ENCODE measurements at regions not wholly inside any gene's neighbourhood (a gene's known extent, or its start where the extent isn't known, plus 50 kb on each side); places are given as distances from the start of the nearest gene placed in this dataset.

DNA sequence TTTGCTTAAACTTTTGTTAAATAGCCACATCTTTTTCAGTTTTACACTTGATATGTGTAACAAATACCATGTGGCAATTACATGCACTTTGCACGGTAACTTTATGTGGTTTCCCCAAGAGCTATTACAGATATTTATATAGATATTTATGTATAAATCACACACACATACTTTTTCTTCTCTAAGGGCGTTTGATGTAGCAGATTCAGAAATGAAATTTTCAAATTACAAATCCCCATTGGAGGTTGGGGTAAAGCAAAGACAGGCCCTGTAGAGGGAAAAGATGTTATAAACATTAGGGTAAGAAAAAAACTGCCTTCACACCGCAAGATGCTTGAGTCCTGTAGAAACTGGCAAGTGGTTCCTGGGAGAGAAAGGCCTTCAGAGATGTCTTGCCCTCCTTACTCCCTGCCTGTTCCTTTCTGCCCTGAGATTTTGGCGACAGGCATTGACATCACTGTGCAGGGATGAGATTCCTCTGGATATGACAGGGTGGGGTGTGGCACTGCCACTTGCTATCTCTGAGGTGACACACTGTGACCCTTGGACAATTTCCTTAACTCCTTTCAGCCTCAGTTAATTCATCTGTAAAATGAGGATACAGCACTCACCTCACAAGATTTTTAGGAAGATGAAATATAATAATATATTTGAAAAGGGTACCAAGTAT is 177.9 kb upstream of the TUT7 start:
- Histone ChIP-seq H3K36me3 (ENCODE audit: control insufficient read depth, insufficient read depth, low read length) (no peaks in the 10 kb centered on the region), H2AFZ (ENCODE audit: low read length) (no peak overlapping the region), H3K27me3 (ENCODE audit: control insufficient read depth, insufficient read depth, low read length) (no peaks in the 10 kb centered on the region), H3K4me2 (ENCODE audit: extremely low read depth, insufficient read depth, low read length) (no peak overlapping the region), H3K9me3 (ENCODE audit: control insufficient read depth, insufficient read depth, low read depth, low read length) (no peaks in the 10 kb centered on the region), H4K20me1 (ENCODE audit: control insufficient read depth, extremely low read depth, insufficient read depth, low read length) (no peaks in the 10 kb centered on the region), H3K27ac (ENCODE audit: insufficient read depth, low read length) (no peak overlapping the region), H3K79me2 (ENCODE audit: control insufficient read depth, insufficient read depth, low read length) (no peaks in the 10 kb centered on the region), H3K4me1 (ENCODE audit: control insufficient read depth, extremely low read depth, insufficient read depth, low read length) (no peaks in the 10 kb centered on the region), H3K9ac (ENCODE audit: insufficient read depth, low read length) (no peak overlapping the region), H3K4me3 (replicated peaks in 1 of 4; ENCODE audit: control extremely low read depth in 1 of 4, insufficient read depth in 1 of 4, low read depth in 3 of 4, low read length in 4 of 4) (no peak overlapping the region)
- DNase-seq (ENCODE audit: low read depth in 2 of 2): no peak
- TF ChIP-seq, protein P1, sequence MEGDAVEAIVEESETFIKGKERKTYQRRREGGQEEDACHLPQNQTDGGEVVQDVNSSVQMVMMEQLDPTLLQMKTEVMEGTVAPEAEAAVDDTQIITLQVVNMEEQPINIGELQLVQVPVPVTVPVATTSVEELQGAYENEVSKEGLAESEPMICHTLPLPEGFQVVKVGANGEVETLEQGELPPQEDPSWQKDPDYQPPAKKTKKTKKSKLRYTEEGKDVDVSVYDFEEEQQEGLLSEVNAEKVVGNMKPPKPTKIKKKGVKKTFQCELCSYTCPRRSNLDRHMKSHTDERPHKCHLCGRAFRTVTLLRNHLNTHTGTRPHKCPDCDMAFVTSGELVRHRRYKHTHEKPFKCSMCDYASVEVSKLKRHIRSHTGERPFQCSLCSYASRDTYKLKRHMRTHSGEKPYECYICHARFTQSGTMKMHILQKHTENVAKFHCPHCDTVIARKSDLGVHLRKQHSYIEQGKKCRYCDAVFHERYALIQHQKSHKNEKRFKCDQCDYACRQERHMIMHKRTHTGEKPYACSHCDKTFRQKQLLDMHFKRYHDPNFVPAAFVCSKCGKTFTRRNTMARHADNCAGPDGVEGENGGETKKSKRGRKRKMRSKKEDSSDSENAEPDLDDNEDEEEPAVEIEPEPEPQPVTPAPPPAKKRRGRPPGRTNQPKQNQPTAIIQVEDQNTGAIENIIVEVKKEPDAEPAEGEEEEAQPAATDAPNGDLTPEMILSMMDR (conservative IDR thresholded peaks at IDR 0.05 in 1 of 2, IDR thresholded peaks at IDR 0.05 in 1 of 2; ENCODE audit: low read depth in 1 of 2, low read length in 2 of 2): no peak
- TF ChIP-seq EZH2 (IDR thresholded peaks at IDR 0.05; ENCODE audit: low read length, missing control alignments): no peak

DNA sequence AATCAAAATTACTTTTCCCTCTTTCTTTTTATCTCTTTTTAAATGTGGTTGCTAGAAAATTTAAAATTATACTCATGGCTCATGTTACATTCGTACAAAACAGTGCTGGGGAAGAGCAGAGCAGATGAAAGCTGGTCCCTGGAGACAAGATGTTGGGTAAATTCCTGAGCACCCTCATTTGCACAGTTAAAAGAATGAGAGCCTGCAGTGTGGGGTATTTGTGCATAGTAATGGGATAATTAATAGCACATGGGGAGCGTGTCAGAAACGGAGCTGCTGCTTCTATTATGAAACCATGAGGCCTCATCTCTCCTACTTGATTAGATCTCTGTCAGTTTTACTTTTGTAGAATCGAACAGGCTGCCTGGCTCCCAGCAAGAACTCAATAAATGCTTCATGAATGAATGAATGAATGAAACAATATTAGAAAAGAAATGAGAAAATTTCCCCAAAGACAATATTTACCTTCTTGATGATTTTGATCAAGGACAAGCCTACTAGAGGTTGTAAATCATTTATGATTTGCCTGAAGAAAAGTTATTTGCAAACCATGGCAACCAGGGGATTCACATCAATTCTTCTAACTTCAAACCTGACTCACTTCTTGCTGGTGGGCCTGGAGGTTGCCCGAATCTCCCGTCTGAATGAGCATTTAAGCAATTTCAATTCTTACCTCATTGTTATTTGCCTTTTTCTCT is 177.2 kb upstream of the TUT7 start:
- Histone ChIP-seq H3K36me3 (ENCODE audit: control insufficient read depth, insufficient read depth, low read length) (no peaks in the 10 kb centered on the region), H2AFZ (ENCODE audit: low read length) (no peak overlapping the region), H3K4me3 (replicated peaks in 1 of 4; ENCODE audit: control extremely low read depth in 1 of 4, insufficient read depth in 1 of 4, low read depth in 3 of 4, low read length in 4 of 4) (no peak overlapping the region), H3K79me2 (ENCODE audit: control insufficient read depth, insufficient read depth, low read length) (no peaks in the 10 kb centered on the region), H3K9me3 (ENCODE audit: control insufficient read depth, insufficient read depth, low read depth, low read length) (no peaks in the 10 kb centered on the region), H3K4me2 (ENCODE audit: extremely low read depth, insufficient read depth, low read length) (no peak overlapping the region), H4K20me1 (ENCODE audit: control insufficient read depth, extremely low read depth, insufficient read depth, low read length) (no peaks in the 10 kb centered on the region), H3K9ac (ENCODE audit: insufficient read depth, low read length) (no peak overlapping the region), H3K27ac (ENCODE audit: insufficient read depth, low read length) (no peak overlapping the region), H3K27me3 (ENCODE audit: control insufficient read depth, insufficient read depth, low read length) (no peaks in the 10 kb centered on the region), H3K4me1 (ENCODE audit: control insufficient read depth, extremely low read depth, insufficient read depth, low read length) (no peaks in the 10 kb centered on the region)
- DNase-seq (ENCODE audit: low read depth in 2 of 2): no peak
- TF ChIP-seq EZH2 (IDR thresholded peaks at IDR 0.05; ENCODE audit: low read length, missing control alignments): no peak
- TF ChIP-seq, protein P1 (conservative IDR thresholded peaks at IDR 0.05 in 1 of 2, IDR thresholded peaks at IDR 0.05 in 1 of 2; ENCODE audit: low read depth in 1 of 2, low read length in 2 of 2): no peak

DNA sequence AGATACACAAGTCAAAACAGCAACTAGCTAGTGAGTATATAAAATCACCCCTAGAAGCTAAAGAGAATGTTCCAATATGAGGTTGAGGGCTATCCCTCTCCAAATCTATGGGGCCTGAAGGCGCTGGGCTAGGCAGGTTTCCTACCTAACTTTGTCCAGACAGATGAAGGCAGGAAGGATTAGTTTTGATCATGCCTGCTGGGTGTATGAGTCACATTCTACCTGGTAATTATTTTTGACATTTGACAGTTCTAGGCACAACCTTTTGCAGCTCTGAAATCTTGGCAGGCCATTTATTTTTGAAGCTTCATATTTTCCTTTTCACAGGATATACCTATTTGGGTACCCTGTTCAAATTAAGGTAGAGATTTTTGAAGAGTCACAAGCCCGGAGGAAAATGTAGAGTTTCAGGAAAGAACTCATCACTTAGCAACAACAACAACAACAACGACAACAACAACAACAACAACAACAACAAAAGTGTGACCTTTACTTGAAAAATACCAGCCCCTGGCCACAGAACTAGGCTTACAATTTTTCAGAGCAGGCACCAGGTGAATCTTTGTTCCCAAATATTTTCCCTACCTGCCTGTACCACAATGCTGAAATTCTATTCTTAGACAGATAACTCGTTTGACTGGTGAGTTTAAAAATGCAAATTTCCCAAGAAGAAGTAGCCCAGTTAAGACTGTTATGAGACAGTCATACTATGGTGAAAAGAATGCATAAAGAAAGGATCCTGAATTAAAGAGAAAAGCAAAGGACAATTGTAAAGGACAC is 175.5 kb upstream of the TUT7 start:
- TF ChIP-seq EZH2 (IDR thresholded peaks at IDR 0.05; ENCODE audit: low read length, missing control alignments): no peak
- TF ChIP-seq, protein P1 (conservative IDR thresholded peaks at IDR 0.05 in 1 of 2, IDR thresholded peaks at IDR 0.05 in 1 of 2; ENCODE audit: low read depth in 1 of 2, low read length in 2 of 2): no peak
- no peaks in the 10 kb centered on the region for H3K4me1 ChIP-seq (ENCODE audit: control insufficient read depth, extremely low read depth, insufficient read depth, low read length)
- no peaks in the 10 kb centered on the region for H3K27me3 ChIP-seq (ENCODE audit: control insufficient read depth, insufficient read depth, low read length)
- H3K9me3 ChIP-seq (ENCODE audit: control insufficient read depth, insufficient read depth, low read depth, low read length): no peaks in the 10 kb centered on the region
- no peaks in the 10 kb centered on the region for H3K79me2 ChIP-seq (ENCODE audit: control insufficient read depth, insufficient read depth, low read length)
- no peak overlapping the region for H3K9ac ChIP-seq (ENCODE audit: insufficient read depth, low read length)
- no peaks in the 10 kb centered on the region for H3K36me3 ChIP-seq (ENCODE audit: control insufficient read depth, insufficient read depth, low read length)
- no peak overlapping the region for H3K4me3 ChIP-seq (replicated peaks in 1 of 4; ENCODE audit: control extremely low read depth in 1 of 4, insufficient read depth in 1 of 4, low read depth in 3 of 4, low read length in 4 of 4)
- no peak overlapping the region for H3K27ac ChIP-seq (ENCODE audit: insufficient read depth, low read length)
- H4K20me1 ChIP-seq (ENCODE audit: control insufficient read depth, extremely low read depth, insufficient read depth, low read length): no peaks in the 10 kb centered on the region
- no peak overlapping the region for H2AFZ ChIP-seq (ENCODE audit: low read length)
- no peak for DNase-seq (ENCODE audit: low read depth in 2 of 2)
- H3K4me2 ChIP-seq (ENCODE audit: extremely low read depth, insufficient read depth, low read length): no peak overlapping the region

All from fibroblast of lung (primary cell).